ENCODE measurements at regions not wholly inside any gene's neighbourhood (a gene's known extent, or its start where the extent isn't known, plus 50 kb on each side); places are given as distances from the start of the nearest gene placed in this dataset.
"Not testable (repeated sequence)": the region's sequence is repeated elsewhere in the genome, so short reads cannot be mapped to it uniquely, and the experiment has no call there.

DNA sequence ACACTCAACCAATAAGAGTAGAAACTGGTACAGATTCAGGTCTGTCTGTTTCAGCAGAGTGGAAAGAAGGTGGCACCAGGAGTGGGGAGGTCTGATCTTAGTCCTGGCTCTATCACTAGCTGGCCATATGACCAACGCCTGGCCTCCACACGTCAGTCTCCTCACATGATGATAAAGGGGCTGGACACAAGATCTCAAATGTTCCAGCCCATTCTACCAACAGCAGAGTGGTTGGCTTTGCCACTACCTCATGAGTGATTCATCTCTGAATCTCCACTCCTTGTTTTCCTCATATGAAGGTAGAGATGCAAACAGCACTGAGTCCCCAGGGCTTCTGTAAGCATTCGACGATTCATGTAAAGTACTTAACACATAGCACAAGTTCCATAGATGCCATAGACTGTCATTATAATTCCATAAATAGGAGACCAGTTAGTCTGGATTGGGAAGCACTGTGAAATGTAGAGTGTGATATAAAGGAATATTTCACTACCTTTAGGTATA, 281.9 kb upstream of the ASIC2 start:
- DNase-seq: no peak

DNA sequence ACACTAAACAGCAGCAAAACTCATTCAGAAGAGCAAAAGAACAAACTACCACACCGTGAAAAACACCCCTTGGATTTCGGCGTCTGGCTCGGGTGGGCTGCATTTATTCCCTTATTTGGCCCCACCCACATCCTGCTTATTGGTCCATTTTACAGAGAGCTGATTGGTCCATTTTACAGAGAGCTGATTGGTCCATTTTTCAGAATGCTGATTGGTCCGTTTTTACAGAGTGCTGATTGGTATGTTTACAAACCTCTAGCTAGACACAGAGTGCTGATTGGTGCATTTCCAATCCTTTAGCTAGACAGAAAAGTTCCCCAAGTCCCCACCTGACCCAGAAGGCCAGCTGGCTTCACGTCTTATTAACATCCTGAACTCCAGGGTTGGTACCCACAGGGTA, 286.6 kb upstream of the ASIC2 start:
- not testable (repeated sequence) for DNase-seq

DNA sequence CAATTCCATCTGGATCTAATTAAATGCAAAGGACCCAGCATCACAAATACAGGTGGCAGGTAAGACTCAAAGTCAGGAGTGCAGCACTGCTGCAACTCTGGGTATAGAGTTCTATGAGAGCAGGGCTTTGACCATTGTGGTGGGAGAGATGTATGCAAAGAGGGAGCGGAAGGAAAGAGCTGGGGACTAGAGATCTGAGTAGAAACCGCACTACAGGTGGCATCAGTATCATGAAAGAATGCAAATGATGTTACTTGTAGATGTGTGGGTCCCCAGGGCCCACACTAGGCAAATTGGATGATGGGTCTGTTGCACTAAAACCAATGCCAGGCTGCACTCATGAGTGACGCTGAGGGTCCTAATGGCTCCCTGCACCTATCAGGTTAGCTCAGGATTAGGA, 287.1 kb upstream of the ASIC2 start:
- no peak for DNase-seq

DNA sequence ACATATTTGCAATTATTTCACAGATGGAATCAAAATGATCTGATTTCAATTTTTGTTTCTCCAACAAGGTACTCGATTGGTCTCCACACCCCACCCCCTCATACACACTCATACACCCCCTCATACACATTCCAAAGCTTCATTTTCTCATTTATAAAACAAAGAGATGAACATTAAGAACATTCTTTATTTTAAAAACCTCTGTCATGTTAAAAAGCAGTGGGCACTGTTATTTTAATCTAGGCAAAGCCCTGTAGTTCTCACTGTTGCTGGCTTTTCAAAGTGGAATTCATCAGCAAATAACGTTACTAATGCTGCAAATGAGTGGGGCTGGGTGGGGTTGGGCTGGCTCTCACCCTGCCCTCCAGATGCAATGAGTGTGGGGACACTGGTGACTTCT, 289.6 kb upstream of the ASIC2 start:
- no peak for DNase-seq

DNA sequence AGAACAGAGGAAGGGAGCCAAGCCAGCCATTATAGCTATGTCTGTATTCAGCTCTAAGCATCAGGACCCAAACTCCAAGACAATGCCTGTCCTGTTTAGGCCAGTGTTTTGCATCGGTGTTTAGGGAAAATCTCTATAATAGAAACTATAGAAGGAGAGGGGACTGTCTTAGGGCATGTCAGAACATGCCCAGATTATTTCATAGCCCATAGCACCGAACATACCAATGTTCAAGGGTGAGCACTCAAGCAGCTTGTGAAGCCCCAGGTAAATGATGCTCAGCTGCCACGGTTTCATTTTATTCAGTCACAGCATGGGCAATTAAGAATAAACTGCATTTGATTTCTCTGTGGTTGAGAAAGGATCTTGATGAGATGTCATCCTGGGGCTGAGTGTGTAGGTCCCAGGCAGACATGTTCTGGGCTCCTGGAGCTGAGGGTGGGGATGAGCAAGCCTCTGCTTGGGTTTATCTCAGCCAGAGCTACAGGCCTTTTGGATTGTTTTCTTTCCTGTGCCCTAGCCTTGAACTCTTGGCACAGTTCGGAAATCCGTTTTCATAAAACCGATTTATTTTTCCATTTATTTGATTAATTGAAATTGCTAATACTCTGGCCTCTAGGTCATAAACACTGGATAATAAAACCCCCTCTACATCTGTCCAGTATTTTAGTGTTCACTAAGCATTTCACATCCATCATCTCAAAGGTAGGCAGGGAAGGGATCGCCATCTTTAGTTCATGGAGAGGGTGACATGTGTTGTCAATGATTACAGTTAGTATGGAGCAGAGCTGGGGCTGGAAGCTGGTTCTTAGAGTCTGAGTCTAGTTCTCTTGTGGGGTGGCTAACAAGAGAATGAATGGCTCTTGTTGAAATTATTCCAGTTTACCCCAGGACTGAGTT, 290.7 kb upstream of the ASIC2 start:
- DNase-seq: no peak

DNA sequence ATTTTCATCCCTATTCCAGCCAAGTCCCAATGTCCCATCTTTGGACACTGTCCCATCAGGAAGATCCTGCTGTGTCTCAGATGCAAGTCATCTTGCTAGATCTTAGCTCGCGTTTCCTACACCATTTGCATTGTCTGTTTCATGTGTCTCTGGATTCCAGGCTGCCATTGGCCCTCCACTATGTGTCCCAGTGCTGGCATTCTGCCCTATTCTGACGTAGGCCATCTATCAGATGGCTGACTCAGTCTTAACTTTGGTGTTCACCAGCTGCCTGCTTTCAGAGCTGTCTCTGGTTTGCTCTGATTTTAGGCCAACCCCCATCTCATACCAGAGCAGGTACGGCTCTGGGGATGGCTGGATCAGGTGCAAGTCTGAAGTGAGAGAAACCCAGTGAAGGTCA, 300.9 kb upstream of the ASIC2 start:
- DNase-seq: no peak

DNA sequence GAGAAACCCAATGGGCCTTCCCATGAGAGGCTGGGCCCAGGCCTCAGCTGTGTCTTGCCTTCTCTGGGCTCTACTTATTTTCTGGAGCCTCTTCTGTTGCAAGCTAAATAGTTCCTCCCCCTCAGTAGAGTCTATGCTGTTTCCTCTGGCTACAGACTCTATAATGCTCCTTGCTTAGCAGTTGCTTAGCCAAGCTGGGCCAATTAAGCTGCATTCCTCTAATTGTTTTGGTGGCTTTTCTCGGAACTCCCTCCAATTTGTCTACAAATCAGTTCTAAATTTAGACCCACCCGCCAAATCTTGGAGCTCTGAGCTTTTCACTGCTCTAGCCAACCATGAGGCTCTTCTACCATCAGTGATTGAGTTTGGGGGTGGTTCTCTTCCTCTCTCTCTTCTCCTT, 302.7 kb upstream of the ASIC2 start:
- DNase-seq: no peak

DNA sequence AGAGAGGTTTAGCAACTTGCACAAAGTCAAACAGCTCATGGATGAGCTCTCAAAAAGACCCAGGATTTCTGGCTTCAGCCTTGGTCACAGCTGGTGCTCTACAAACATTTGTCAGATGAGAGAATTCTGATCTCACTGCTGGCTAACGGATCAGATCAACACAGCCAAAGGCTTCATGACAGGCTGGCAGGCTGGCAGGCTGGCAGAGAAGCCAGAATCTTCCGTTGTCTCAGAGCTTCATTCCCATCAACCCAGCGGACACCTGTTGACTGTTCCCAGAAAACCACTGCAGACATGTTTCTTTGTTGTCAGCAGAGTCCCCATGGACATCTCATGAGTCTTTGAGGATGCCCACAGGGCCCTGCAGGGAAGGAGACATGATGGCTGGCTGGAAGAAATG, 303.8 kb upstream of the ASIC2 start:
- no peak for DNase-seq

DNA sequence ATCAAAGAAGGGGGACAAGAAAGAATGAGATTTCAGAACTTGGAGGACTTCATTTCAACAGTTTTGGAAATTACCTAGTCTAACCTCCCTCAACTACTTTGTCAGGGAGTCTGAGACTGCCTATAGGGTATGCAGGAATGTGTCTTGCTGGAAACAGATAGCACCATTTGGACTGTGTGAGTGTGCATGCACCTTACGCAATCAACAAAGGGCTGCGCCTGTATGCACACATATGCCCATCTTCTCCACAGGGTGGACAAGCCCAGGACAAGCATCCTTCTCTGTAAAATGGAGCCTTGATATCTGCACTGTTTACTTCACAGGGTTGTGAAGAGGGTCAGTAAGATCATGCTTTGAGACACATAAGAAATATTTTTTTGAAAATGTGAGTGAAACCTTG, 305.7 kb upstream of the ASIC2 start:
- DNase-seq: no peak

DNA sequence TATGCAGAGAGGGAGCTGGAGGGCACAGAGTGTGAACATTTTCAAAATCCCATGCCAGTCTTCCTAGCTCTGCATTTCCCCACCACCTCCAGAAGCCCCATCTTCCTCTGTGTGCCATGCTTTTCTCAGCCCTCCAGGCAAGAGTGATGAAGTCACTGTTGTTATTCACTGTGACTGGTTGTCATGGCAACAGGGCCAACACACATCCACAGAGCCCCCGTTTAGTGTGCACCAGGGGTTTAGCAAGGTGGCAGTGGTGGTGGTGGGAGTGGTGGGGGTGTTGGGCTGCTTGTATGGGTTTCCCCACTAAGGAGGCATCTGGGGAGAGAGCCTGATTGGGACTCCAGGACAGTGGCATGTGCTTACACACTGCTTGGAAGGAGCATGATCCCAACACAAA, 309.9 kb upstream of the ASIC2 start:
- no peak for DNase-seq

DNA sequence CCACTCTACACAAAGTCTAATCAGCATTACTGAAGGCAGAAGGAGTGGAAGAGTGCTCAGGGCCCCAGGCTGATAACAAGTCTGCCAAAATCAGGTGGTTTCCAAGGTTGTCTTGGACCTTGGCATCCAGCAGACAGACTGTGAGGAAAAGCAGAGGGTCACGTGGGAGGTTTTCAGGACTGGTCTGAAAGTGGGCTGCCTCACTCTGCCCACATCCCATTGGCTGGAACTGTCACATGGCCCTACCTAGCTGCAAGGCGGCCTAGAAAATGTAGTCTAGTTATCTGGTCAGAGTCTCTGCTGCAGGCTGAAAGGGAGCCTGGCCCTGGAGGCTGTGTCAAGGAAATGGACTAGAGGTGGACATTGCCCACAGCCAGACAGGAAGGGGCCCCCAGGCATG, 310.7 kb upstream of the ASIC2 start:
- DNase-seq: no peak

DNA sequence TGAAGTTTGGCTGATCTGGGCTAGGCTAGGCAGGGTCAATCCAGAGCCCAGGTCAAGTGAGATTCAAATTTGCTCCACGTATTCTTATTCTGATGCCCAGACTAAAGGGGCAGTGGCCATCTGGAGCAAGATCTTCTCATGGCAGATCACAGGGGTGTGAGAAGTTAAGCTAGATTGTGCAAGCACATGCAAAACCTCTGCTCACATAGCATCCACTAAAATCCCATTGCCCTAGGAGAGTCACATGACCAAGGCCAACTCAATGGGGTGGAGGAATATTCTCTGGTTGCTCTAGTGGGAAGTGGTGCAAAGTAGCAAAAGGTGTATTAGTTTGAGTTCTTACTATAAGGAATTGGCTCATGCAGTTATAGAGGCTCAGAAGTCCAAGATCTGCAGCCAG, 318.4 kb upstream of the ASIC2 start:
- DNase-seq: no peak

DNA sequence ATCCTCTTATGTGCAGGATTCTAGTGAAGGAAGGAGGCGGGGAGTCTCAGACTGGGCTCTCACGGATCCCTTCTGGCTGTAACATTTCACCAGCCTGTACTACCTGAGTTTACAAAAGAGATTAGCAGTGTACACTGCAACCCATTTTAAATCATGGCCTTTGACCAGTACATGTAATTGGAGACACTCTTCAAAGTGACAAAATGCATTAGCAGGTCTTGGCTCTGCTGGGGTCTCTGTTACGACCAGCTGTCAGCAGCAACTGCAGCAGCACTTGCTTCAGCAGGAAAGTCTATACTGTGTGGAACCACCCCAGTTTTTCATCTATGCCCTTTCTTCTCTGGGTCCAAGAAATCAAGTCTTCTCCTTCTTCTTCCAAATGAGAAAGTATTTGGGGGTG, 322.8 kb upstream of the ASIC2 start:
- no peak for DNase-seq

DNA sequence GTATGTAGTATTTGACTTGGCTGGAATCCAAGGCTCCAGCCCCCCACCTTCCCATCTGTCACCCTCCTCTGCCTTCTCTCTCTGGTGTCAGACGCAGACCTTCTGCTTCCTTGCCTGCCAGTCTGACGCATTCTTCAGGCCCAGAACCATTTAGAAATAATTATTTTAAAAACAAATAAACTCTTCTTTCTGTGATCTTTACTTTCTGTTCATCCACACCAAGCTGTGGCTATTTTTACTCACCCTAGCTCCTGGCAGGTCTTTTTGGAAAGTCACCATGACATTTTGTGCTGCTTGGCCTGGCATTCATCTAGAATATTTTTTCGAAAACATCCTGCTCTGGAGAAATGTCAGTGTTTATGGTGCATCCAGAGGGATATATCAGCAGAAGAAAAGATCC, 330.7 kb upstream of the ASIC2 start:
- no peak for DNase-seq

DNA sequence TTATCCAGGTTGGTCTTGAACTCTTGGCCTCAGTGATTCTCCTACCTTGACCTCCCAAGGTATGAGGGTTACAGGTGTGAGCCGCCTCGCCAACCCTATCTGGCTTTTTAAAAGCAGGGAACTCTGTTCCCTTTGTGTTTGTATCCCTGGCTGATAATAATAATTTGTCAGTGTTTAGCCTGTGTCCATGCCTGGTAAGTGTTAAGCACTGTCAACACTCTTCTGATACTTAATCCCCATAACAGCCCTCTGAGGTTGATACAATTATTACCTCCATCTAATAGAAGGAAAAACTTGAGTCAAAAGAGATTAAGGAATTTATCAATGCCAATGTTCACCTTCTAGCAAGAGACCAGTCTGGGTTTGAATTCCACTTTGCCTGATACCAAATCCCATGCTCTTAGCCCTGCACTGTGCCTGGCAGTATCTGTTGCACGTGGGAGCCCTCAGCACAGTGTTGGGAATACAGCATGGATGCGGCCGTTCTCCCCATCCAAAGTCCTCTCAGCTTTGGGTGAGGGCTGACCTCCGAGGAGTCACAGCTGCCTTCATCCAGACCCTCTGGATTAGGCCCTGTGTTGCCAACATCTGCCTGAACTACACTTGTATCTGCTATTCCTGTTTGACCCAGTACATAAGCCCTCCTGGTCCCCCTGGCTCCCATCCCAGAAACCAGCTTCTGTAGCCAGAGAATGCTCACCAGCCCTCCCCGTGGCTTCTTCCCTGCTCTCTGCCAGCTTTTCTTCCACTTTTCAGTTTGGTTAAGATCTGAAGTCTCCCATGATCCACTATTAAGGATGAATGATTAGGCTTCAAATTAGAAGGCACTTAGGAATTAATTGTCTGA, 335.6 kb upstream of the ASIC2 start:
- no peak for DNase-seq

DNA sequence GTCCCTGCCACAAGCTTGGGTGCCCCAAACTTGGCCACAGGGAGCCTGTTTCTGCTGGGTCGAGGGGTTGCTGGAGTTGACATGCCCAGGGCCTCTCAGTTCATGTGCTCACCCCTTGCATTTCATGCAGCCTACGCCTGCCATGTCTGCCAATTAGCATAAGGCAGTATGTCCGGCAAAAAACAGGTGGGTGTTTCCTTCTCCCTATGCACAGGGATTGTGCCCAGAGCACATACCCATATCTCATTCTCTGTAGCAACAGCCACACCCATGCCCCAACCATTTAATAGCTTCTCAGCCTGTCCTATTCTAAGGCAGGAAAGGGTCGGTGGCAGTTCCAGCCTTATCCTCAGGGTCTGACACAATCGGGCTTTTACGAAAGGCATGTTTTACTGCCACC, 340.4 kb upstream of the ASIC2 start:
- no peak for DNase-seq

DNA sequence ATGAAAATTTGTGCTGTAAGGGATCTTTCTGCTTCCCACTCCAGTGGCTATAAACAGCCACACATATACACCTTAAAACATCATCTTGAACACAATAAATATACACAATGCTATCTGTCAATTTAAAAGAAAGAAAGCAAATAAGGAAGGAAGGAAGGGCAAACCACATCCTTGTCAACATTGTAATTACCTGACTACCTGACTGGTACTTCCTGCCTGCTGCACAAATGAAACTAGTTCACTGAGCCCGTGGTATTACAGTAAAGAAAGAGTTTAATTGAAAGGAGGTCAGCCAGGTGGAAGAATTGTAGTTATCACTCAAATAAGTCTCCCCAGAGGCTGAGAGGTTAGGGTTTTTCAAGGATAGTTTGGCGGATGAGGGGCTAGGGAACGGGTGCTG, 344.4 kb upstream of the ASIC2 start:
- DNase-seq: no peak

DNA sequence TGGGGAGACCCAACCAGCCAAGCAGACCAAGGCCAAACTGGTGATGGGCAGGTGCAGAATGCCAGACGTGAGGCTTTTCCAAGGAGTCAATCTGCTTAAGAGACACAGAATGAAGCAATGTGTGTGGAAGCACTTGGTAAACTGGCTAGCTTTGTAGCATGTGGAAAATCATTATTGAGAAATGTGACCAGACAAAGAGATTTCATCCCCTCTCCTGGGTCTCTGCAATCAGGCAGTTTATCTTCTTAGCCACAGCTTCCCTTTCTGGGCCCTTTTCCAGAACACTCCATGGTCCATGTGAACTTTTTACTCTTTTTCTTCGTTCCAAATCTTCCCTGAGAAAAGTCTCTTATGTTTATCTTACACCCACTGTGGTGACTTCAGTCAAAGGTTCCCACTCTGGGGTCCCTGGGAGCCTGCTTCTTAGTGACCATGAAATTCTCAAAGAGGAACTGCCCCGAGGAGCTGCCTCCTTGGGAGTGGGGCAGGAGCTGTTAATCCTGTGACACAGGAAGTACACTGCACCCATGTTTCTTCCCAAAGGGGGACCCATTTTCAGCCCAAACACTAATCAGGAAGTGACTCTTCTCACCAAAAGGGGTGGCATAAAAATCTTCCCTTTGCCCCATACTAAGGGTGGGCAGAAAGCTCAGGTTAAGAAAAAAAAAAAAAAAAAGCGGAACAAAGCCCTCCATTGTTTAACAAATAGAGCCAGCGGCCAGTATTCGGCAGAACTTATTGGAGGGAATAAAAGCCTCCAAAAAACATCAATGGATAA, 346.2 kb upstream of the ASIC2 start:
- DNase-seq: no peak

DNA sequence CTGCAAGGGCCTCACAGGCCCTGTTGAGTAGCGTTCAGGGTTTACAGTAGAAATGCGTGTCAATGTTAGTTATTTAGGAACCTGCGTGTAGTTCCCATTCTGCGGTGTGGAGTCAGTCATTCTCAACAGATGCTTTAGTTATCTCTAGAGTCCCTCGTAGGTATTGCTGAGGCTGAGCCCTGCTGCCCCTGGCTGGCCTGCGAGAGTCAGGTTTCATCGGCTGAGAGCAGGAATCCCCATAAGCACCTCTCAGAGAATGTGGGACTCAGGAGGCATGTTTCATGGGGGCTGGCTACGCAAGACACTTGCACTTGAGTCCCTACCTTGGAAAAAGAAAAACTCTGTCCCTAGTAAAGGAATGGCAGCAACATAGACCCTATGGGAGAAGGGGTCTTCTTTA, 347.5 kb upstream of the ASIC2 start:
- DNase-seq: no peak

DNA sequence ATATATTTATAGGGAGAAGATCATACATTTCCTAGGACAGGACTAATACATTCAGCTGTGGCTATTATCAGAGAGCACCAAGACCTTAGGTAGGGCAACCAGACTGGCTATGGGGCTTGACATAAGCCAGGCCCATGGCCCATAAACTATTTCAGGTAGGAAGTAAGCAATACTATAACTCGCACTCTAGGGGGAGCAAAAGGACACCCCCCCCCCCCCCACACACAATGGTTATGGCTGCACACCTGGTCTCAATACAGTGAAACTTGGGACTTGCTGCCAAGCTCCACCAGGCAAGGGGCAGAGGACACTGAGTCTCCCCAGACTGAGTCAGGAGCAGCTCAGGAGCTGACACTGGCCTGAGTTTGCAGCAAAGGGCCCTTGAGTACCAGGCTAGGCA, 348.9 kb upstream of the ASIC2 start:
- no peak for DNase-seq

DNA sequence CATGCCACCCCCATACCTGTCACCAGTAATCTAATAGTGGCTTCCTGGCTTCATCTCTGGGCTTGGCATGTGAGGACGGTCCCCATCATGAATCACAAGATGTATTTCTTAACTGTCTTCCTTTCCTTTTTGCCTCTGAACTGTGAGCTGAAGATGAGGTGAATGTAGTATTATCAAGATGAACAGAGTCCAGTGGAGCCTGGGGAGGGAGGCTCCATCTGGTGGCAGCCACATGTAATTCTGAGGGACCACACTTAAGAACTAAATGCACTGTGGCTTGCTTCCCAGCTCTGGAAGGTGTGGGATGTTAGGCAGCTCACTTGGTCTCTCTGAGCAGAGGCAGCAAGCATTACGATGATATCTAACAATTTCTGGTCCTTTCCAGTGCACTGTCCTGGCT, 354.9 kb upstream of the ASIC2 start:
- no peak for DNase-seq

DNA sequence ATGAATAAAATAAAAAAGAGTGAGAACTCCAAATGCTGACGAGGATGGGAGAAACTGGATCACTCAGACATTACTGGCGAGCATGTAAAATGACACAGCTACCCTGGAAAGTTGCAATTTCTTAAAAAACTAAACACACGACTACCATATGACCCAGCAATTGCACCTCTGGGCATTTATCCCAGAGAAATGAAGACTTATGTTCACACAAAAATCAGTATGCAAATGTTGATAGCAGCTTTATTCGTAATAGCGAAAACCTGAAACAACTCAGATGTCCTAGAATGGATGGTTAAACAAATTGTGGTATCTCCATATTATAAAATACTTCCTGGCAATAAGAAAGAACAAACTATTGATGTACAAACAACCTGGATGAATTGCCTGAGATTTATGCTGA, 357.2 kb upstream of the ASIC2 start:
- no peak for DNase-seq

DNA sequence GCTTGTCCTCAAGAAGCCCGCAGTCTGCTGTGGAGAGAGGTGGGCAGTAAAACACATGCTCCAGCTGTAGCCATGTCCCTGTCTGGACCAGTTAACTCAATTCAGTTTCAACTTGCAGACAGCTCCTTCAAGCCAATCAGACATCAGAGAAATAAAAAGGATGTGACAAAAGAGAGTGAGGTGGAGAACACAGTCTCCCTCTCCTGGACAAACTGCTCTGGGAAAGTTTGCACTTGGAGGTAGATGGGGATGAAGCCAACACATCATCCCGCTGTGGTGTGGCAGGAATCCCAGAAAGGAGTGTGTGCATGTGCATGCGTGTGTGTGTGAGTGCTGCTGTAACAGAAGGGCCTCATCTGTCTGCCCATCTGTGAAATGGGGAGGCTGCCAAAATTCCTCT, 358.6 kb upstream of the ASIC2 start:
- DNase-seq: no peak

Data from activated effector memory CD4-positive, alpha-beta T cell treated with anti-CD3 and anti-CD28 coated beads, Interleukin-2, amount 50 U/mL, for 16 hours (primary cell).